ENCODE measurements at regions not wholly inside any gene's neighbourhood (a gene's known extent, or its start where the extent isn't known, plus 50 kb on each side); places are given as distances from the start of the nearest gene placed in this dataset.

GRCh38 chr9:16921855-16922254 lies 51.4 kb upstream of the BNC2 start:
- H3K36me3 ChIP-seq (ENCODE audit: control insufficient read depth in 3 of 3, insufficient read depth in 3 of 3, low read length in 3 of 3), result no peaks in the 10 kb centered on the region
- H3K27me3 ChIP-seq (ENCODE audit: control insufficient read depth in 3 of 3, insufficient read depth in 3 of 3, low read length in 3 of 3), result no peaks in the 10 kb centered on the region
- no peak overlapping the region for H3K9ac ChIP-seq (ENCODE audit: low read depth in 1 of 3, low read length in 3 of 3)
- H3K4me1 ChIP-seq (ENCODE audit: control insufficient read depth in 3 of 3, insufficient read depth in 3 of 3, low read length in 3 of 3), result no peaks in the 10 kb centered on the region
- no peak overlapping the region for H3K27ac ChIP-seq (ENCODE audit: low read depth, low read length)
- H3K4me3 ChIP-seq (ENCODE audit: low read length in 3 of 3), result no peak overlapping the region
- H3K9me3 ChIP-seq (ENCODE audit: control insufficient read depth in 3 of 3, low read length in 3 of 3), result no peaks in the 10 kb centered on the region

Data from skeletal muscle tissue (tissue), 3 donors.